ENCODE measurements at regions not wholly inside any gene's neighbourhood (a gene's known extent, or its start where the extent isn't known, plus 50 kb on each side); places are given as distances from the start of the nearest gene placed in this dataset.

- TF ChIP-seq SNAPC4 (CRISPR knock-in tag; IDR thresholded peaks at IDR 0.05) (no peak), ZBTB20 (CRISPR knock-in tag; IDR thresholded peaks at IDR 0.05; ENCODE audit: borderline replicate concordance, low read depth) (no peak), ETV5 (CRISPR knock-in tag; IDR thresholded peaks at IDR 0.05; ENCODE audit: borderline replicate concordance) (no peak), RFXAP (CRISPR knock-in tag; IDR thresholded peaks at IDR 0.05; ENCODE audit: borderline replicate concordance) (no peak)
These were observed 51.0 kb upstream of the ELN start (continued) for GRCh38 chr7:73976761-73977618.

Measured in HepG2 (cell line).